ENCODE measurements at regions not wholly inside any gene's neighbourhood (a gene's known extent, or its start where the extent isn't known, plus 50 kb on each side); places are given as distances from the start of the nearest gene placed in this dataset.
"Not testable (repeated sequence)": the region's sequence is repeated elsewhere in the genome, so short reads cannot be mapped to it uniquely, and the experiment has no call there.

DNA sequence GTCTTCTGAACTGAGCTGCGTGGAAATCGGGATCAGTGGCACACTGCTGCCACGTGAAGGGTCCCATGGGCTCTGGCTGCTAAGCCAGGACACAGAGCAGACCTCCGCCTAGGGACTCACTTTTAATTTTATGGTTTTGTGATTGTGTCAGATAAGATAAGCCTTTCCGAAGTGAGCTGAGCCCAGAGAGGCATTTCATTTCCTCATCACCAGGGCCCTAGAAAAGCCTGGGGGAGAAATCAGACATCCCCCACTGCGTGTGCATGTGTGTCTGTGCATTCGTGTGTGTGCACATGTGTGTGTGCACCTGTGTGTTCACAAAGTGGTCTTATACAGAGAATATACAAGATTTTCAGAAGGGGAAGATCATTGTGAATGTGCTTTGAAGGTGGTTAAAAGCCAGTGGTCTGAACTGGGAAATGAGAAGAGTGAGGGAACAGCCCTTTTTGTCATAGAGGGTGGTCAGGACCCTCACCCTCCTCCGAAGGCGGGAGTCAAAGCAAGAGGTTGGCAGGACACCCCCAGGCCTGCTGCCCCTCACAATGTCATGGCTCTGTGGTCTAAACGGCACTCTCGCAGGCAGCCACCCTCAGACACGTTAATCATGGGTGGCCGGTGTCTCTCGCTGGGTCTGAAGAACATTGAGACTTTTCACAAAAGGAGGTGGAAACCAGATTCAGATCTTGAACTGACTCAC is 176.1 kb upstream of the PFKP start:
- no peak for DNase-seq

DNA sequence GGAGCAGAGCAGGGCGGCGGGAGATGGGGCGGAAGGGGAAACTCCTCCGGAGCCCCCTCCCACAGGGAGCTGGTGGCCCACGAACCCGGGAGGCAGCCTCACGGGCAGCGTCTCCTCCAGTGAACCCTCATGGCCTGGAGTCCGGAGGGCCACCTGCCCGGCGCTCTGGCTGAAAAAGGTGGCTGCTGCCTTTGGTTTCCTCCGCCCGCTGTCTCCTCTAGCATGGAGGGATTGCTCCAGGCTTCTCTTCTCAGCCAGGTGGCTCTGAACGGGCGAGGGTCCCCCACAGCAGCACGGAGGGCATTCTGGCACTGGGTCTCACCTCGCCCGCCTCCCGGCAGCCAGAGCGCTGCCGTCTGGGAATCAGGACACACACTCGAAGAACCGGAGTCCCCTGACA is 177.3 kb upstream of the PFKP start:
- no peak for DNase-seq

- no peak for DNase-seq
Observed at GRCh38 chr10:2888403-2889004, 178.8 kb upstream of the PFKP start.

- DNase-seq, result no peak
Observed at GRCh38 chr10:2887391-2888070, 179.8 kb upstream of the PFKP start.

- DNase-seq, result no peak
Observed at GRCh38 chr10:2886662-2887061, 180.7 kb upstream of the PFKP start.

- DNase-seq, result no peak
Observed at GRCh38 chr10:2885288-2886278, 181.8 kb upstream of the PFKP start.

DNA sequence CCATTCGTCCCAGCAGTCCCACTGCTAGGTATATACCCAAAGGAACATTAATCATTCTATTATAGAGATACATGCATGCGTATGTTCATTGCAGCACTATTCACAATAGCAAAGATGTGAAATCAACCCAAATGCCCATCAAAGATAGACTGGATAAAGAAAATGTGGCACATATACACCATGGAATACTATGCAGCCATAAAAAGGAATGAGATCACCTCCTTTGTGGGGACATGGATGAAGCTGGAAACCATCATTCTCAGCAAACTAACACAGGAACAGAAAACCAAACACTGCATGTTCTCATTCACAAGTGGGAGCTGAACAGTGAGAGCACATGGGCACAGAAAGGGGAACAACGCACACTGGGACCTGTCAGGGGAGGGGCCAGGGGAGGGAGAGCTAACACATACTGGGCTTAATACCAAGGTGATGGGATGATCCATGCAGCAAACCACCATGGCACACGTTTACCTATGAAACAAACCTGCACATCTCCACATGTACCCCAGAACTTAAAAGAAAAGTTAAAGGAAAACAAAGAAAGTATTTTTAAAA is 183.3 kb upstream of the PFKP start:
- not testable (repeated sequence) for DNase-seq

- no peak for DNase-seq
Observed at GRCh38 chr10:2883238-2883637, 184.1 kb upstream of the PFKP start.

DNA sequence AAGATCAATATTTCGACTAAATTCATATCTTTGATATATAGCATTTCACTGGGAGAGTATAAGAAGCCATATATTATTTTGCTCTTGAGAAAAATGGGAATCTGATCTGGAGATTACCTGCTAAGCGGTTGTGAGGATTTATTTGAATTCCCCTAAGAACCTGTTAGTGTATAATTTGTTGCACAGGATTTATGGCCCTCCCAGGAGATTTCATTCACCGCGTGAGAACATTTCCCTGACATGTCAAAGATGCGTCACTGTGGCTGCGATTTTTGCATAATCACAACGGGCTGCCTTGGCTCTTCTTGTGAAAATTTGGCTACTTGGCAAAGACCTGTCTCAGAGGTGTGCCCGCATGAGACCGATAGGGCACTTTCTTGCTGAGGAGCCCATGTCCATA is 184.7 kb upstream of the PFKP start:
- peak; percentile 19 for DNase-seq

- peak; percentile 19 for DNase-seq
Observed at GRCh38 chr10:2881720-2882620, 185.4 kb upstream of the PFKP start.

- not testable (repeated sequence) for DNase-seq
Observed at GRCh38 chr10:2880050-2880449, 187.3 kb upstream of the PFKP start.

- no peak for DNase-seq
Observed at GRCh38 chr10:2878818-2879217, 188.5 kb upstream of the PFKP start.

- no peak for DNase-seq
Observed at GRCh38 chr10:2876032-2876431, 191.3 kb upstream of the PFKP start.

DNA sequence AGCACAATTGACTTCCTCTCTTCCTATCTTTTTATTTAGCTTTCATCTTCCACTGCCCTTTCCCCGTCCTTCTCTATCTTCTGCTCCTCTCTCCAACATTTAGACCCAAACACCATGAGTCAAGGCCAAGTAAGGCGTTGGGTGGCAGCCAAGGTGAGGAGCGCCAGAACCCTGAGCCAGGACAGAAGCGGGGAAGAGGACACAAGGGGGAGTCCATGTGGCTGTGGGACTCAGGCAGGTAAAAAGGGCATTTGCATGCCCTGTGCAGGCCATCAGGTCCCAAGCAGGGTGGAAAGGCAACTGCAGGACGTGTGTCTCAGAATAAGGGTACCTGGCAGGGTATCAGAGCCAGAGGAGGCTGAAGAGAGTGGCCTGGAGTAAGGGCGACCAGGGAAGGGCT is 192.4 kb upstream of the PFKP start:
- no peak for DNase-seq

- no peak for DNase-seq
Observed at GRCh38 chr10:2873769-2874168, 193.6 kb upstream of the PFKP start.

DNA sequence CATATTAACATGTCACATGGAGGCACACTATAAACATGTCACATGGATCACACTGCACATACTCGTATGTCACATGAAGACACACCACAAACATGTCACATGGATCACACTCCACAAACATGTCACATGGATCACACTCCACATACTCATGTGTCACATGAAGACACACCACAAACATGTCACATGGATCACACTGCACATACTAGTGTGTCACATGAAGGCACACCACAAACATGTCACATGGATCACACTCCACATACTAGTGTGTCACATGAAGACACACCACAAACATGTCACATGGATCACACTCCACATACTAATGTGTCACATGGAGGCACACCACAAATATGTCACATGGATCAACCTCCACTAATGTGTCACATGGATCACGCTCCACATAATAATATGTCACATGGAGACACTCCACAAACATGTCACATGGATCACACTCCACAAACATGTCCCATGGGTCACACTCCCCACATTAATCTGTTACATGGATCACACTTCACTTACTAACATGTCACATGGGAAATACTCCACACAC is 195.6 kb upstream of the PFKP start:
- DNase-seq, result no peak

DNA sequence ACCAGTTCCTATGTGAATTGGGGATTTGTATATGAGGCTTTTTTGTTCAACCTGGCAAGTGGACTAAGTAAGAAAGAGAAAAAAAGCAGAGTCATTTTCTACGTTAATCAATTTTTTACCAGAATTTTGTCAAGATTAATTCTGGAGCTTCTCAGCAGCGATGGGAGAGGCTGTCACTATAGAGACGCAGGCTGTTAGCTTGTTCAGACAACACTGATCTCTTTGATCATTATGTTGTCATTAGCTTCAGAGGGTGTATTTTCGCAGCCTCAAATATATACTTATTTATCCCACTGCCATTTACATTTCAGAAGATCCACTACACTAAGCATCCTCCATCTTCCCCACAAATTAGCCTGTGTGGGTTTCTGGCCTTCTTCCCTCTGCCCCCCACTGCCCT is 196.7 kb upstream of the PFKP start:
- DNase-seq, result no peak

GRCh38 chr10:2867788-2868299 is 199.5 kb upstream of the PFKP start:
- DNase-seq, result no peak

- no peak for DNase-seq
Observed at GRCh38 chr10:2866569-2866968, 200.8 kb upstream of the PFKP start.

GRCh38 chr10:2861632-2862210 is 205.6 kb upstream of the PFKP start:
- DNase-seq, result no peak
